OCI-LY1 (cell line): ENCODE measurements at regions not wholly inside any gene's neighbourhood (a gene's known extent, or its start where the extent isn't known, plus 50 kb on each side); places are given as distances from the start of the nearest gene placed in this dataset.

Source experiments
- H2AFZ ChIP-seq: fragments of 200-600 bp; sonication (generic), shearing (Covaris generic); 2 replicates; pipeline ENCODE4 v1.6.0; 2014; ENCODE audit warnings: antibody characterized with exemption, mild to moderate bottlenecking, low read length
- H3F3A ChIP-seq: fragments of 200-600 bp; sonication (generic), shearing (Covaris generic); 2 replicates; pipeline ENCODE4 v1.6.0; 2014; ENCODE audit warnings: mild to moderate bottlenecking, antibody characterized with exemption, low read length, moderate library complexity; ENCODE audit not compliant: insufficient read depth
- H3K27ac ChIP-seq: fragments of 200-600 bp; sonication (generic); 2 replicates; pipeline ENCODE4 v1.5.1; 2014; ENCODE audit warnings: low read length, mixed run types, mild to moderate bottlenecking, low read depth; ENCODE audit not compliant: poor library complexity, severe bottlenecking
- H3K27me3 ChIP-seq: fragments of 200-600 bp; sonication (generic); 2 replicates; pipeline ENCODE4 v1.6.0; 2014; ENCODE audit warnings: antibody characterized with exemption, mild to moderate bottlenecking, low read length, moderate library complexity; ENCODE audit not compliant: insufficient read depth
- H3K36me3 ChIP-seq: fragments of 200-600 bp; sonication (generic); 2 replicates; pipeline ENCODE4 v1.6.1; 2014; ENCODE audit warnings: mild to moderate bottlenecking, antibody characterized with exemption, low read length, moderate library complexity, mixed read lengths; ENCODE audit not compliant: insufficient read depth
- H3K4me1 ChIP-seq: fragments of 200-600 bp; sonication (generic); 2 replicates; pipeline ENCODE4 v1.5.1; 2014; ENCODE audit warnings: mild to moderate bottlenecking, low read length, moderate library complexity; ENCODE audit not compliant: insufficient read depth, severe bottlenecking
- H3K4me2 ChIP-seq: fragments of 200-600 bp; sonication (generic), shearing (Covaris generic); 2 replicates; pipeline ENCODE4 v1.6.1; 2014; ENCODE audit warnings: low read length
- H3K4me3 ChIP-seq: fragments of 200-600 bp; sonication (generic); 2 replicates; pipeline ENCODE4 v1.5.1; 2014; ENCODE audit warnings: low read length, low read depth, mild to moderate bottlenecking, mixed read lengths; ENCODE audit not compliant: poor library complexity, severe bottlenecking
- H3K79me2 ChIP-seq: fragments of 200-600 bp; shearing (Covaris generic); 2 replicates; pipeline ENCODE4 v1.6.1; 2016; ENCODE audit warnings: mixed run types, low read length, mixed read lengths; ENCODE audit not compliant: insufficient read depth
- H3K9ac ChIP-seq: fragments of 200-600 bp; sonication (generic), shearing (Covaris generic); 2 replicates; pipeline ENCODE4 v1.6.1; 2014; ENCODE audit warnings: mild to moderate bottlenecking, low read length, mixed read lengths
- H3K9me2 ChIP-seq: fragments of 200-600 bp; sonication (generic), shearing (Covaris generic); 2 replicates; pipeline ENCODE4 v1.6.1; 2014; ENCODE audit warnings: low read depth, mild to moderate bottlenecking, low read length, mixed read lengths
- H3K9me3 ChIP-seq: fragments of 200-600 bp; shearing (Covaris generic); 2 replicates; pipeline ENCODE4 v1.6.1; 2014; ENCODE audit warnings: low read length, mixed read lengths
- H4K20me1 ChIP-seq: fragments of 200-600 bp; sonication (generic), shearing (Covaris generic); 2 replicates; pipeline ENCODE4 v1.6.0; 2016; ENCODE audit warnings: mild to moderate bottlenecking, low read length; ENCODE audit not compliant: insufficient read depth
- EZH2 ChIP-seq: fragments of 200-600 bp; sonication (generic), shearing (Covaris generic); IDR thresholded peaks from 2 replicates; pipeline ENCODE4 v1.8.0; 2017; ENCODE audit warnings: borderline replicate concordance, mixed run types, mild to moderate bottlenecking, antibody characterized with exemption, low read length, moderate library complexity, mixed read lengths
- TF ChIP-seq, protein P1 (sequence below): fragments of 200-600 bp; sonication (generic), shearing (Covaris generic); IDR thresholded peaks from 2 replicates; pipeline ENCODE4 v1.5.1; 2017; ENCODE audit warnings: mild to moderate bottlenecking, antibody characterized with exemption, low read length, moderate library complexity, mixed read lengths

DNA sequence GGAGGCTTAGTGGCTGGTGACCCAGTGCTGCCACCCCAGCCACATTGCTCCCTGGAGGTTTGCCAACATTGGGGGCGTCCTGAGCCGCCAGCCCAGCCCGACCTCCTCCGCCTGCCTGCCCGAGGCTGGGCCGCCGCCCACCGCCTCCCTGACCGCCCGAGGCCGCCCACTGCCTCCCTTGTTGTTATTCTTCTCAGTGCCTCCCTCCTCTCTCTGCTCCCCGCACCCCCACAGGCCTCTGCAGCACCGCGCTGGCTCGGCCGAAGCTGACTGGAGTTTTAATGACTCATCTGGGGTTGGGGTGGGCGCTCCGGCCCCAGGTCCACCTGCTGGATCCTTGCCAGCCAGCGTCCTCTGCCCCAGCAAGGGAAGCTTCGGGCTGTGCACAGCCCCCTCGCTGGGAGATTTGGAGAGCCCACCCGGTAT, 102.5 kb downstream of the RBFOX3 start:
- Histone ChIP-seq H3K27ac (no peak overlapping the region), H3K4me3 (no peak overlapping the region), H3K9me2 (no peaks in the 10 kb centered on the region), H3F3A (no peaks in the 10 kb centered on the region), H3K4me2 (no peak overlapping the region), H3K9ac (no peak overlapping the region), H3K27me3 (no peaks in the 10 kb centered on the region), H4K20me1 (no peaks in the 10 kb centered on the region), H3K79me2 (no peaks in the 10 kb centered on the region), H3K9me3 (no peaks in the 10 kb centered on the region), H3K36me3 (no peaks in the 10 kb centered on the region), H3K4me1 (no peaks in the 10 kb centered on the region), H2AFZ (no peak overlapping the region)
- TF ChIP-seq, protein P1, sequence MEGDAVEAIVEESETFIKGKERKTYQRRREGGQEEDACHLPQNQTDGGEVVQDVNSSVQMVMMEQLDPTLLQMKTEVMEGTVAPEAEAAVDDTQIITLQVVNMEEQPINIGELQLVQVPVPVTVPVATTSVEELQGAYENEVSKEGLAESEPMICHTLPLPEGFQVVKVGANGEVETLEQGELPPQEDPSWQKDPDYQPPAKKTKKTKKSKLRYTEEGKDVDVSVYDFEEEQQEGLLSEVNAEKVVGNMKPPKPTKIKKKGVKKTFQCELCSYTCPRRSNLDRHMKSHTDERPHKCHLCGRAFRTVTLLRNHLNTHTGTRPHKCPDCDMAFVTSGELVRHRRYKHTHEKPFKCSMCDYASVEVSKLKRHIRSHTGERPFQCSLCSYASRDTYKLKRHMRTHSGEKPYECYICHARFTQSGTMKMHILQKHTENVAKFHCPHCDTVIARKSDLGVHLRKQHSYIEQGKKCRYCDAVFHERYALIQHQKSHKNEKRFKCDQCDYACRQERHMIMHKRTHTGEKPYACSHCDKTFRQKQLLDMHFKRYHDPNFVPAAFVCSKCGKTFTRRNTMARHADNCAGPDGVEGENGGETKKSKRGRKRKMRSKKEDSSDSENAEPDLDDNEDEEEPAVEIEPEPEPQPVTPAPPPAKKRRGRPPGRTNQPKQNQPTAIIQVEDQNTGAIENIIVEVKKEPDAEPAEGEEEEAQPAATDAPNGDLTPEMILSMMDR, result no peak

DNA sequence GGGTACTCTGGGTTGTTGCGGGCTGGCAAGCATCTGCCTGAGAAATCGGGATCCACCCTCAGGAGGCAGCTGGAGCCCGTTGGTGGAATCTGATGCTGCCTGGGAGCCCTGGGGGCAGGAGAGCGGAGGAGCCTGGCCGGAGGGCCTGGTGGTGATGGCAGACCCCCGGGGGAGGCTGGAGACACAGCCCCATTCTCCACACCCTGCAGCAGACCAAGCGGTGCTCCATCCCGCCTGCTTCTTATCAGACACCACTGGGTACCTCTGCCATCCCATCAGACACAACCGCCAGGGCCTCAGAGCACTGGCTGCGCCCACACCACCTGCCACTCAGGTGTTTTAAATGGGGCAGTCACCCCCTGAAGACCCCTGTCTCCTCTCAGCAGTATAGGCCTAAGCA, 103.9 kb downstream of the RBFOX3 start:
- H3K27ac ChIP-seq, result no peak overlapping the region
- no peaks in the 10 kb centered on the region for H3K9me2 ChIP-seq
- H3K4me3 ChIP-seq, result no peak overlapping the region
- no peaks in the 10 kb centered on the region for H3K79me2 ChIP-seq
- no peaks in the 10 kb centered on the region for H3K9me3 ChIP-seq
- H3K4me2 ChIP-seq, result no peak overlapping the region
- H3K4me1 ChIP-seq, result no peaks in the 10 kb centered on the region
- no peaks in the 10 kb centered on the region for H3K27me3 ChIP-seq
- H2AFZ ChIP-seq, result no peak overlapping the region
- no peaks in the 10 kb centered on the region for H3K36me3 ChIP-seq
- TF ChIP-seq, protein P1, result no peak
- no peak for TF ChIP-seq EZH2
- H3F3A ChIP-seq, result no peaks in the 10 kb centered on the region
- no peak overlapping the region for H3K9ac ChIP-seq
- no peaks in the 10 kb centered on the region for H4K20me1 ChIP-seq

DNA sequence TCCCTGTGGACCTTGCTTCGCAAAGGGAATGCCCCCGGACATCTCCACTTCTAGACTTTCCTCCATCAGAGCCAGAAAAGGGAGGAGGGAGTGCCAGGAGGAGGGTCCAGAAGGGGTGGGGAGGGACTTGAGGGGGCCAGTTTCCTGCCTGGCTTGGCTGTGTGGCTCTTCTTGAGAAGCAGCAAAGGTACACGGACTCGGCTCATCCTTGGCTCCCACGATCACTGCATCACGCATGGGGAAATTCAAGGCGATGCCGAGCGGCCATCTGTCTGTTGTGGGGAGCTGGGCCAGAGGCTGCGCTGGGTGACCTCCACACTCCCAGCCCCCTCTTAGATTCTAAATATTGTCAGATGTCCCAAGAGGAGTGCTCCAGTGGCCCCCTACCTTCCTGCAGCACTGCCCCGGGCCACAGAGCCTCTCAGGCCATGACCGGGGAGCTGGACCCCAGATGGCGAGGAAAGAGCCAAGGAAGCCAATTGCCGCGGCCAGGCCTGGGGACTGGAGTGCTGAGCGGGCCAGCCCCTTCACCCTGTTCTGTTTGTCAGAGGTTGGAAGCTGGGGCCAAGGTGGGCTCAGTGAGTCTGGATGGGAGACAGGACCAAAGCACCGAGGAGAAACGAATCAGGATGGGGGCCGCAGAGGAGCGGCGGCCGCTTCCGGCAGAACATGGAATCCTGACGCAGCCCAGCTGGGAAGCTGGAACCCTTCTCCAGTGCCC, 104.5 kb downstream of the RBFOX3 start:
- H3K4me1 ChIP-seq, result no peaks in the 10 kb centered on the region
- H3K79me2 ChIP-seq, result no peaks in the 10 kb centered on the region
- H3K9me3 ChIP-seq, result no peaks in the 10 kb centered on the region
- no peaks in the 10 kb centered on the region for H3K9me2 ChIP-seq
- no peak overlapping the region for H3K4me3 ChIP-seq
- no peaks in the 10 kb centered on the region for H4K20me1 ChIP-seq
- H3K27ac ChIP-seq, result no peak overlapping the region
- no peaks in the 10 kb centered on the region; the same call in 1 of the 2 replicates for H3K27me3 ChIP-seq
- no peaks in the 10 kb centered on the region for H3K36me3 ChIP-seq
- no peak overlapping the region for H3K4me2 ChIP-seq
- H3F3A ChIP-seq, result no peaks in the 10 kb centered on the region
- H3K9ac ChIP-seq, result no peak overlapping the region
- TF ChIP-seq, protein P1, result no peak
- no peak for TF ChIP-seq EZH2
- no peak overlapping the region for H2AFZ ChIP-seq
